Smooth muscle cell (in vitro differentiated cells): ENCODE measurements at regions not wholly inside any gene's neighbourhood (a gene's known extent, or its start where the extent isn't known, plus 50 kb on each side); places are given as distances from the start of the nearest gene placed in this dataset.

Source experiments
- DNase-seq: peaks from one replicate; lab custom pipeline; 2025; ENCODE audit not compliant: unreplicated experiment; lab: John Stamatoyannopoulos, UW
- H2AFZ ChIP-seq: fragments of 200-600 bp; sonication (generic); 2 replicates; pipeline ENCODE4 v1.6.0; 2016; ENCODE audit warnings: antibody characterized with exemption, low read depth, mild to moderate bottlenecking
- H3F3A ChIP-seq: fragments of 200-600 bp; sonication (generic); 2 replicates; pipeline ENCODE4 v1.6.0; 2017; ENCODE audit warnings: antibody characterized with exemption, low read depth
- H3K27ac ChIP-seq: fragments of 200-600 bp; sonication (generic); 2 replicates; pipeline ENCODE4 v1.5.1; 2016; ENCODE audit warnings: low read depth, mild to moderate bottlenecking
- H3K27me3 ChIP-seq: fragments of 200-600 bp; sonication (generic); 2 replicates; pipeline ENCODE4 v1.6.1; 2016; ENCODE audit warnings: low read depth, mild to moderate bottlenecking
- H3K36me3 ChIP-seq: fragments of 200-600 bp; sonication (generic); 2 replicates; pipeline ENCODE4 v1.5.1; 2016; ENCODE audit warnings: low read depth
- H3K4me1 ChIP-seq: fragments of 200-600 bp; sonication (generic); 2 replicates; pipeline ENCODE4 v1.5.1; 2016; ENCODE audit warnings: low read depth
- H3K4me2 ChIP-seq: fragments of 200-600 bp; sonication (generic); 2 replicates; pipeline ENCODE4 v1.6.0; 2016; ENCODE audit warnings: mild to moderate bottlenecking
- H3K4me3 ChIP-seq: fragments of 200-600 bp; sonication (generic); 2 replicates; pipeline ENCODE4 v1.5.1; 2016; ENCODE audit warnings: mild to moderate bottlenecking
- H3K79me2 ChIP-seq: fragments of 200-600 bp; sonication (generic); 2 replicates; pipeline ENCODE4 v1.6.0; 2016; ENCODE audit warnings: low read depth, mild to moderate bottlenecking
- H3K9ac ChIP-seq: fragments of 200-600 bp; sonication (generic); 2 replicates; pipeline ENCODE4 v1.6.0; 2016; ENCODE audit warnings: low read depth
- H3K9me3 ChIP-seq: fragments of 200-600 bp; sonication (generic); replicated peaks from 2 replicates; pipeline ENCODE4 v1.5.1; 2016; ENCODE audit warnings: low read depth
- H4K20me1 ChIP-seq: fragments of 200-600 bp; sonication (generic); 2 replicates; pipeline ENCODE4 v1.6.0; 2016; ENCODE audit warnings: low read depth
- CTCF ChIP-seq: fragments of 200-600 bp; sonication (generic); IDR thresholded peaks from 2 replicates; pipeline ENCODE4 v1.5.1; 2017; ENCODE audit warnings: borderline replicate concordance, mild to moderate bottlenecking, antibody characterized with exemption; ENCODE audit not compliant: insufficient read depth, poor library complexity, severe bottlenecking
- WGBS: methylation state at CpG from one replicate; pipeline ENCODE4 v1.1.7; 2016; ENCODE audit warnings: low lambda C conversion rate; 5-methylcytosine and 5-hydroxymethylcytosine counted together

GRCh38 chr22:47598864-47599263 lies 836.4 kb downstream of the TBC1D22A start:
- 87% methylated on average over 6 of the region's 6 CpGs for WGBS
- H4K20me1 ChIP-seq = no peaks in the 10 kb centered on the region
- no peaks in the 10 kb centered on the region for H3K36me3 ChIP-seq
- no peaks in the 10 kb centered on the region for H3K79me2 ChIP-seq
- no peaks in the 10 kb centered on the region for H3K27me3 ChIP-seq
- TF ChIP-seq CTCF = no peak
- H2AFZ ChIP-seq = no peak overlapping the region
- no peak for DNase-seq
- no peaks in the 10 kb centered on the region for H3K9me3 ChIP-seq
- no peak overlapping the region for H3K27ac ChIP-seq
- no peaks in the 10 kb centered on the region for H3F3A ChIP-seq
- H3K9ac ChIP-seq = no peak overlapping the region
- no peak overlapping the region for H3K4me3 ChIP-seq
- H3K4me2 ChIP-seq = no peak overlapping the region
- no peaks in the 10 kb centered on the region for H3K4me1 ChIP-seq

GRCh38 chr22:47597041-47597440 lies 834.6 kb downstream of the TBC1D22A start:
- H3K27me3 ChIP-seq = no peaks in the 10 kb centered on the region
- H3K4me2 ChIP-seq = no peak overlapping the region
- no peak overlapping the region for H3K9ac ChIP-seq
- H3K9me3 ChIP-seq = no peaks in the 10 kb centered on the region
- no peaks in the 10 kb centered on the region for H4K20me1 ChIP-seq
- no peak for TF ChIP-seq CTCF
- H3K36me3 ChIP-seq = no peaks in the 10 kb centered on the region
- H3K79me2 ChIP-seq = no peaks in the 10 kb centered on the region
- no peak overlapping the region for H2AFZ ChIP-seq
- H3F3A ChIP-seq = no peaks in the 10 kb centered on the region
- no peak overlapping the region for H3K27ac ChIP-seq
- no peaks in the 10 kb centered on the region for H3K4me1 ChIP-seq
- WGBS = 66% methylated on average over 9 of the region's 9 CpGs
- no peak for DNase-seq
- H3K4me3 ChIP-seq = no peak overlapping the region

- Histone ChIP-seq H3K27ac (no peak overlapping the region), H3F3A (no peaks in the 10 kb centered on the region), H3K9me3 (no peaks in the 10 kb centered on the region), H3K36me3 (no peaks in the 10 kb centered on the region), H3K4me1 (no peaks in the 10 kb centered on the region), H3K4me2 (no peak overlapping the region), H3K79me2 (no peaks in the 10 kb centered on the region), H3K4me3 (no peak overlapping the region), H3K27me3 (no peaks in the 10 kb centered on the region), H4K20me1 (no peaks in the 10 kb centered on the region), H3K9ac (no peak overlapping the region), H2AFZ (no peak overlapping the region)
- WGBS = 80% methylated on average over 8 of the region's 9 CpGs
- no peak for DNase-seq
- no peak for TF ChIP-seq CTCF
These were observed 833.8 kb downstream of the TBC1D22A start for GRCh38 chr22:47596176-47596690.

- no peak for TF ChIP-seq CTCF
- no peak for DNase-seq
- no peak overlapping the region for H3K4me3 ChIP-seq
- no peak overlapping the region for H3K27ac ChIP-seq
- 84% methylated on average over 6 of the region's 6 CpGs for WGBS
- H2AFZ ChIP-seq = no peak overlapping the region
- H3K27me3 ChIP-seq = no peaks in the 10 kb centered on the region
- no peaks in the 10 kb centered on the region for H3F3A ChIP-seq
- H3K4me2 ChIP-seq = no peak overlapping the region
- no peaks in the 10 kb centered on the region for H3K36me3 ChIP-seq
- no peaks in the 10 kb centered on the region for H3K79me2 ChIP-seq
- no peak overlapping the region for H3K9ac ChIP-seq
- H4K20me1 ChIP-seq = no peaks in the 10 kb centered on the region
- no peaks in the 10 kb centered on the region for H3K4me1 ChIP-seq
- no peaks in the 10 kb centered on the region for H3K9me3 ChIP-seq
These were observed 832.5 kb downstream of the TBC1D22A start for GRCh38 chr22:47594836-47595521.
